ENCODE measurements at regions not wholly inside any gene's neighbourhood (a gene's known extent, or its start where the extent isn't known, plus 50 kb on each side); places are given as distances from the start of the nearest gene placed in this dataset.

- TF ChIP-seq ZBTB21 (CRISPR knock-in tag; IDR thresholded peaks at IDR 0.05) (no peak), HMG20A (CRISPR knock-in tag; IDR thresholded peaks at IDR 0.05; ENCODE audit: borderline replicate concordance) (no peak), TBL1XR1 (IDR thresholded peaks at IDR 0.05; ENCODE audit: borderline replicate concordance, low read length, partially characterized antibody) (no peak), RNF2 (conservative IDR thresholded peaks at IDR 0.05; ENCODE audit: low read depth) (no peak), ZSCAN9 (CRISPR knock-in tag; IDR thresholded peaks at IDR 0.05; ENCODE audit: borderline replicate concordance) (no peak), PRDM10 (CRISPR knock-in tag; IDR thresholded peaks at IDR 0.05; ENCODE audit: low read depth) (no peak), AHR (CRISPR knock-in tag; IDR thresholded peaks at IDR 0.05) (no peak), PCBP1 (IDR thresholded peaks at IDR 0.05; ENCODE audit: borderline replicate concordance, low read depth, low read length) (no peak), ZBTB7A (CRISPR knock-in tag; IDR thresholded peaks at IDR 0.05) (no peak), SIX4 (CRISPR knock-in tag; IDR thresholded peaks at IDR 0.05) (no peak), REXO4 (CRISPR knock-in tag; IDR thresholded peaks at IDR 0.05; ENCODE audit: borderline replicate concordance) (no peak), ARNTL (CRISPR knock-in tag; IDR thresholded peaks at IDR 0.05) (no peak), ZFX (CRISPR knock-in tag; IDR thresholded peaks at IDR 0.05; ENCODE audit: low read depth) (0 out of 2 replicates have a peak, but pooled peaks have one; percentile 17), CREB1 (IDR thresholded peaks at IDR 0.05) (peak; percentile 20; the same call in 1 of the 2 replicates), CREB1 (CRISPR knock-in tag; IDR thresholded peaks at IDR 0.05) (no peak), GPN1 (CRISPR knock-in tag; IDR thresholded peaks at IDR 0.05; ENCODE audit: borderline replicate concordance) (no peak), ZSCAN25 (CRISPR knock-in tag; IDR thresholded peaks at IDR 0.05) (no peak), ATM (IDR thresholded peaks at IDR 0.05; ENCODE audit: borderline replicate concordance) (peak; percentile 55; the same call in 1 of the 2 replicates), MEF2D (CRISPR knock-in tag; IDR thresholded peaks at IDR 0.05) (no peak), ZNF761 (CRISPR knock-in tag; conservative IDR thresholded peaks at IDR 0.05) (no peak), FOSL2 (CRISPR knock-in tag; IDR thresholded peaks at IDR 0.05) (no peak), ZNF598 (CRISPR knock-in tag; IDR thresholded peaks at IDR 0.05; ENCODE audit: borderline replicate concordance) (no peak), ZNF207 (IDR thresholded peaks at IDR 0.05; ENCODE audit: borderline replicate concordance) (peak; percentile 91; the same call in 1 of the 2 replicates), GFI1 (CRISPR knock-in tag; IDR thresholded peaks at IDR 0.05; ENCODE audit: borderline replicate concordance) (no peak), ZBTB38 (CRISPR knock-in tag; IDR thresholded peaks at IDR 0.05) (0 out of 2 replicates have a peak, but pooled peaks have one; percentile 17)
- TF ChIP-seq, protein P1, sequence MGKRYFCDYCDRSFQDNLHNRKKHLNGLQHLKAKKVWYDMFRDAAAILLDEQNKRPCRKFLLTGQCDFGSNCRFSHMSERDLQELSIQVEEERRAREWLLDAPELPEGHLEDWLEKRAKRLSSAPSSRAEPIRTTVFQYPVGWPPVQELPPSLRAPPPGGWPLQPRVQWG (CRISPR knock-in tag; IDR thresholded peaks at IDR 0.05; ENCODE audit: borderline replicate concordance, low read depth), result no peak
- TF ChIP-seq, protein P2, sequence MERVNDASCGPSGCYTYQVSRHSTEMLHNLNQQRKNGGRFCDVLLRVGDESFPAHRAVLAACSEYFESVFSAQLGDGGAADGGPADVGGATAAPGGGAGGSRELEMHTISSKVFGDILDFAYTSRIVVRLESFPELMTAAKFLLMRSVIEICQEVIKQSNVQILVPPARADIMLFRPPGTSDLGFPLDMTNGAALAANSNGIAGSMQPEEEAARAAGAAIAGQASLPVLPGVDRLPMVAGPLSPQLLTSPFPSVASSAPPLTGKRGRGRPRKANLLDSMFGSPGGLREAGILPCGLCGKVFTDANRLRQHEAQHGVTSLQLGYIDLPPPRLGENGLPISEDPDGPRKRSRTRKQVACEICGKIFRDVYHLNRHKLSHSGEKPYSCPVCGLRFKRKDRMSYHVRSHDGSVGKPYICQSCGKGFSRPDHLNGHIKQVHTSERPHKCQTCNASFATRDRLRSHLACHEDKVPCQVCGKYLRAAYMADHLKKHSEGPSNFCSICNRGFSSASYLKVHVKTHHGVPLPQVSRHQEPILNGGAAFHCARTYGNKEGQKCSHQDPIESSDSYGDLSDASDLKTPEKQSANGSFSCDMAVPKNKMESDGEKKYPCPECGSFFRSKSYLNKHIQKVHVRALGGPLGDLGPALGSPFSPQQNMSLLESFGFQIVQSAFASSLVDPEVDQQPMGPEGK (CRISPR knock-in tag; IDR thresholded peaks at IDR 0.05), result no peak
Measured at GRCh38 chr2:3971652-3972192, 268.3 kb downstream of the DCDC2C start (continued).
